ENCODE measurements at regions not wholly inside any gene's neighbourhood (a gene's known extent, or its start where the extent isn't known, plus 50 kb on each side); places are given as distances from the start of the nearest gene placed in this dataset.

DNA sequence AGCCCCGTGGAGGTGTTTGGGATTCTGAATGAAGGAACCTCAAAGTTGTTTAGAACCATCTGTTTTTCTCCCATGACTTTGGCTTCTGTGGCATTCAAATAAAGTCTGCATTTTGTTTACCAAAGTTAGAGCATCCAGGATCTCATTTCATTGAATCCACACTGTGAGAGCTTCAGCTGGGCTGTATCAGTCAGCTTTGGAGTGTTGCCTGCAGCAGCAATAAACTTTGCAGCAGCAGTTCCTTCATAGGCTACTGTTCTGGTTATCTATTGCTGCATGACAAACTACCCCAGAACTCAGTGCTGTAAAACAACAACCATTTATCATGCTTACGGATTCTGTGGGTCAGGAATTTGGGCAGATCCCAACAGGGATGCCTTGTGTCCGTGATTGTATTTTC is 1575.2 kb upstream of the LRRTM3 start:
- Mint-ChIP-seq H3K4me3 (no peak overlapping the region), H3K9me3 (peaks cover 4% of the 10 kb centered on the region), H3K36me3 (no peaks in the 10 kb centered on the region), H3K4me1 (no peaks in the 10 kb centered on the region), H3K27ac (no peak overlapping the region), H3K27me3 (ENCODE audit: low read depth) (no peaks in the 10 kb centered on the region)
- DNase-seq (ENCODE audit: low spot score in 2 of 2, unreplicated experiment in 2 of 2) = no peak
- TF ChIP-seq, protein P1, sequence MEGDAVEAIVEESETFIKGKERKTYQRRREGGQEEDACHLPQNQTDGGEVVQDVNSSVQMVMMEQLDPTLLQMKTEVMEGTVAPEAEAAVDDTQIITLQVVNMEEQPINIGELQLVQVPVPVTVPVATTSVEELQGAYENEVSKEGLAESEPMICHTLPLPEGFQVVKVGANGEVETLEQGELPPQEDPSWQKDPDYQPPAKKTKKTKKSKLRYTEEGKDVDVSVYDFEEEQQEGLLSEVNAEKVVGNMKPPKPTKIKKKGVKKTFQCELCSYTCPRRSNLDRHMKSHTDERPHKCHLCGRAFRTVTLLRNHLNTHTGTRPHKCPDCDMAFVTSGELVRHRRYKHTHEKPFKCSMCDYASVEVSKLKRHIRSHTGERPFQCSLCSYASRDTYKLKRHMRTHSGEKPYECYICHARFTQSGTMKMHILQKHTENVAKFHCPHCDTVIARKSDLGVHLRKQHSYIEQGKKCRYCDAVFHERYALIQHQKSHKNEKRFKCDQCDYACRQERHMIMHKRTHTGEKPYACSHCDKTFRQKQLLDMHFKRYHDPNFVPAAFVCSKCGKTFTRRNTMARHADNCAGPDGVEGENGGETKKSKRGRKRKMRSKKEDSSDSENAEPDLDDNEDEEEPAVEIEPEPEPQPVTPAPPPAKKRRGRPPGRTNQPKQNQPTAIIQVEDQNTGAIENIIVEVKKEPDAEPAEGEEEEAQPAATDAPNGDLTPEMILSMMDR (IDR thresholded peaks at IDR 0.05; ENCODE audit: unreplicated experiment) = no peak

DNA sequence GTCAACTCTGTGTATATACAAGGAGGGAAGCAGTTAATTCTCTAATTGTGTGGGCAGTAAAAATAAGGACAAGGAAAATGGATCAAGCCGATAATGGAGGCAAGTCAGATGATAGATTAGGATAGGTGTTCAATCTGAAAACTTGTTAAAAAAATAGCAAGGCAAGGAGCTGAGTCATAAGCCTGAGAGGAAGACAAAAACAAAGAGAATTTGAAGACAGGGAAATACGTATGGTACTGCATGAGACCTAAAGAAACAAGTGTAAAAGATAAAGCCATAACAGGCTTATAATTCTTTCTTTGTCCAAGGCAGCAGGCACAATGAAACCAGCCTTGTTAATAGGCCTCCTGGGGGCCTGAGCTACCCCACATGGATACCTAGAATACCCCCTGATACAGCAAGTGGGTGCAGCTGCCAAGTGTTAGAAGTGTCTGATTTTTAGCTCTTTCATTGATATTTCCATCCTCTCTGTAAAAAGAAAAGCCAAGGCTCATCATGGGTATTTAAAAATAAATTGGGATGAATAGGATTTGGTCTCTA is 1570.6 kb upstream of the LRRTM3 start:
- Mint-ChIP-seq H3K36me3 (no peaks in the 10 kb centered on the region), H3K27ac (no peak overlapping the region), H3K4me3 (no peak overlapping the region), H3K4me1 (no peaks in the 10 kb centered on the region), H3K27me3 (ENCODE audit: low read depth) (no peaks in the 10 kb centered on the region), H3K9me3 (peaks cover 4% of the 10 kb centered on the region)
- DNase-seq (ENCODE audit: low spot score in 2 of 2, unreplicated experiment in 2 of 2) = no peak
- TF ChIP-seq, protein P1 (IDR thresholded peaks at IDR 0.05; ENCODE audit: unreplicated experiment) = no peak

DNA sequence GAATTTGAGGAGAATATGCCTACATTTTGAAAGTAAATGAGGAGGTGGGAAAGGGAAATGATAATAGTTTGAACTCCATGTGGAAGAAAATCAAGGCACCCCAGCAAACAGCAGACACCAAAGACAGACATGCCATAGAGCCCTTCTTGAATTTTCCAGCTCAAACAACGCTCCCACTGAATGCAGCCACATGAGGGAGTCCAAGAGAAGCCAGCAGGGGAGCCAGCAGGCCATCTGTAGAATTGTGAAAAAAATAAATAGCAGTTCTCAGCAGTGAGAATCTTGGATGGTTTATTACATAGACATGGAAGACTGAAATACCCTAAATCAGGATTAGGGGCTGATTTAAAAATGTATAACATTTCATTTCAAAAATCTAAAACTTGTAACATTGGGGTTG is 1567.3 kb upstream of the LRRTM3 start:
- H3K36me3 Mint-ChIP-seq = no peaks in the 10 kb centered on the region
- DNase-seq (ENCODE audit: low spot score in 2 of 2, unreplicated experiment in 2 of 2) = no peak
- no peak overlapping the region for H3K4me3 Mint-ChIP-seq
- no peak overlapping the region for H3K27ac Mint-ChIP-seq
- H3K4me1 Mint-ChIP-seq = no peaks in the 10 kb centered on the region
- H3K9me3 Mint-ChIP-seq = peaks cover 3% of the 10 kb centered on the region
- H3K27me3 Mint-ChIP-seq (ENCODE audit: low read depth) = no peaks in the 10 kb centered on the region
- TF ChIP-seq, protein P1 (IDR thresholded peaks at IDR 0.05; ENCODE audit: unreplicated experiment) = no peak

DNA sequence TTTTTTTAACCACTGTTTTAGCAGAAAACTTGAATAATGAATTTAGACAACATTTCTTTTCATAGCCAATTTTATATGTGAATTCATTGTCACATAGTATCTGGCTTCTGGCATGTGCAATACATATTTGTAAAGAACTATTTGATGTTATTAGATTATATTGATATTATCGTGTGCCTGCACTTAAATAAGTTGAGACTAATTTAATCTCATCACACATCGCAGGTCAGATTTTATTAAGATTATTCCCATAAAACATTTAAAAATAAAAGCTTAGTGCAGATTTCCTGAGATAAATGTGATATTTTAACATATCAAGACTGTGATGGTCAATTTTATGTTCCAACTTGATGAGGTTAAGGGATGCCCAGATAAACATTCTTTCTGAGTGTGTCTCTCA is 1565.3 kb upstream of the LRRTM3 start:
- no peaks in the 10 kb centered on the region for H3K4me1 Mint-ChIP-seq
- H3K9me3 Mint-ChIP-seq = peaks cover 3% of the 10 kb centered on the region
- no peak overlapping the region for H3K4me3 Mint-ChIP-seq
- no peaks in the 10 kb centered on the region for H3K27me3 Mint-ChIP-seq (ENCODE audit: low read depth)
- H3K27ac Mint-ChIP-seq = no peak overlapping the region
- DNase-seq (ENCODE audit: low spot score in 2 of 2, unreplicated experiment in 2 of 2) = no peak
- no peaks in the 10 kb centered on the region for H3K36me3 Mint-ChIP-seq
- TF ChIP-seq, protein P1 (IDR thresholded peaks at IDR 0.05; ENCODE audit: unreplicated experiment) = no peak

DNA sequence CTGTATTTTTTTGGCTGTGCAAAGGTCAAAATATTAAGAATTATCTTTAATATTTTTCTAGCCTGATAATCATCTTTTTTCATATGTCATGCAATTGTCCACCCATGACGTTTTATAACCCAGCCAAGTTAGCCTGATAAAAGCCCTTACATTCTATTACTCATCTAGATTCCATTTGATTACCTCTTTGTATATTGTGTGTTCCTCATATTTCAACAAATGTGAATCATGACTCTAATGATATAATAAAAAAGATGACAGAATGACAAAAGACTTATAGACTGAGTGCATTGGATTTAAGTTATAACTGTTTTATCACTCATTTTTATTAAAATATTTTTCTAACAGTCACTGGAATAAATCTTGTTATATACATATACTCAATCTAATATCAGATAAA is 1560.0 kb upstream of the LRRTM3 start:
- H3K27ac Mint-ChIP-seq = no peak overlapping the region
- peaks cover 3% of the 10 kb centered on the region for H3K9me3 Mint-ChIP-seq
- no peaks in the 10 kb centered on the region for H3K36me3 Mint-ChIP-seq
- no peaks in the 10 kb centered on the region for H3K4me1 Mint-ChIP-seq
- no peak overlapping the region for H3K4me3 Mint-ChIP-seq
- TF ChIP-seq, protein P1 (IDR thresholded peaks at IDR 0.05; ENCODE audit: unreplicated experiment) = no peak
- no peak for DNase-seq (ENCODE audit: low spot score in 2 of 2, unreplicated experiment in 2 of 2)
- no peaks in the 10 kb centered on the region for H3K27me3 Mint-ChIP-seq (ENCODE audit: low read depth)

DNA sequence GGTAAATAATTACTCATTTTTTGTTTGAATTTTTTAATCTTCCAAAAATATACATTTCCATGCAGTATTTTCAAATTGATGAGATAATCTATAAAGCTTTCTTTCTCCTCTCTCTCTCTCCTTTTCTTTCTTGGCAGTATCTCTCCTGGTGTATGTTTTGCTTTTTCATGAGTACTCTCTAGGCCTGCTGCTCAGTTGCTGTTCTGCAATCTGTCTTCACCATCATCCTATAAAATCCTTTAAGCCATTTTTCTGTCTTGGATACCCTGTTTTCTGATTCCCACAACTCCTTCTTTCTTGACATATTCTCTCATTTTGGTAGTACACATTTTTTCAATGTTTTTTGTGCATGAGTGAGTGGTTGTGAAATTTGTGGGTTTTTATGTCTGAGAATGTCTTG is 1558.1 kb upstream of the LRRTM3 start:
- peaks cover 3% of the 10 kb centered on the region for H3K9me3 Mint-ChIP-seq
- no peaks in the 10 kb centered on the region for H3K36me3 Mint-ChIP-seq
- H3K4me3 Mint-ChIP-seq = no peak overlapping the region
- TF ChIP-seq, protein P1 (IDR thresholded peaks at IDR 0.05; ENCODE audit: unreplicated experiment) = no peak
- no peak overlapping the region for H3K27ac Mint-ChIP-seq
- H3K27me3 Mint-ChIP-seq (ENCODE audit: low read depth) = no peaks in the 10 kb centered on the region
- no peak for DNase-seq (ENCODE audit: low spot score in 2 of 2, unreplicated experiment in 2 of 2)
- H3K4me1 Mint-ChIP-seq = no peaks in the 10 kb centered on the region

Data from mesothelial cell of epicardium (in vitro differentiated cells).